ENCODE measurements at regions not wholly inside any gene's neighbourhood (a gene's known extent, or its start where the extent isn't known, plus 50 kb on each side); places are given as distances from the start of the nearest gene placed in this dataset.

- POLR2A ChIA-PET (ENCODE audit: low non-redundant PET): no interaction called here
- no peaks in the 10 kb centered on the region for H3K9me3 ChIP-seq (ENCODE audit: low read depth, low read length, poor library complexity, severe bottlenecking)
- CTCF ChIA-PET: no interaction called here
- no TSS peak for BruUV-seq (replicated peaks)
- H3K4me1 ChIP-seq (ENCODE audit: insufficient read depth, low read length, poor library complexity, severe bottlenecking): peaks cover 12% of the 10 kb centered on the region
- no peak overlapping the region for H3K27ac ChIP-seq (ENCODE audit: low read depth, low read length, poor library complexity, severe bottlenecking)
- H3K36me3 ChIP-seq (ENCODE audit: insufficient read depth, low read length, poor library complexity, severe bottlenecking): no peaks in the 10 kb centered on the region
- no peak for TF ChIP-seq CTCF (conservative IDR thresholded peaks at IDR 0.05; ENCODE audit: low read depth, low read length)
- TF ChIP-seq EZH2 (IDR thresholded peaks at IDR 0.05; ENCODE audit: borderline replicate concordance, low read depth, low read length, poor library complexity, severe bottlenecking): no peak
- intact Hi-C loops (cut with micrococcal nuclease; ENCODE audit: unreplicated experiment): no loop called here
- H3K4me3 ChIP-seq (ENCODE audit: low read depth, low read length, poor library complexity, severe bottlenecking): no peak overlapping the region
- peaks cover 10% of the 10 kb centered on the region for H3K27me3 ChIP-seq (replicated peaks; ENCODE audit: insufficient read depth, low read depth, low read length, poor library complexity)
- no peak for DNase-seq (ENCODE audit: low spot score)
Measured at GRCh38 chr3:11721479-11721878, 77.8 kb upstream of the VGLL4 start.

DNA sequence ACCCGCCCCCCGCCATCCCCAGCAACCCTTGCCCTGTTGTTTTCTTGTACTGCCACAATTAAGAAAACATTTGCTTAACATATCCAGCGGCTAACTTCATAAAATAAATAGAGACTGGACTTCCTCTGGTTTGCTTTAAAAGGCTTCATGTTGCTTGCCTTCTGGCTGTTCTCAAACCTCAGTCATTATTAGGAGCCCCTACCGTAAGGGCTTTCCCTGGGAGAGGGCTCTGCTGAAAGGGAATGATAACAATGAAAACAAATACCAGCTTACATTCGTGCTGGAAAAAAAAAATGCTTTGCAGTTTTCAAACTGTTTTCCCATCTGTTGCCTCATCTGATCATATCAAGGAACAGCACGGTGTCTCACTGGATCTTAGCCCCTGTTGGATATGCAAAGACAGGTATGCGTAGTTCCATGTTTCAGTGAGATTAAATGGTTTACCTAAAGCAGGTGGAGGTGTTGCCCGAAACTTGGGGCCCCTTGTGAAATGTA is 77.2 kb upstream of the VGLL4 start:
- intact Hi-C loops (cut with micrococcal nuclease; ENCODE audit: unreplicated experiment): no loop called here

DNA sequence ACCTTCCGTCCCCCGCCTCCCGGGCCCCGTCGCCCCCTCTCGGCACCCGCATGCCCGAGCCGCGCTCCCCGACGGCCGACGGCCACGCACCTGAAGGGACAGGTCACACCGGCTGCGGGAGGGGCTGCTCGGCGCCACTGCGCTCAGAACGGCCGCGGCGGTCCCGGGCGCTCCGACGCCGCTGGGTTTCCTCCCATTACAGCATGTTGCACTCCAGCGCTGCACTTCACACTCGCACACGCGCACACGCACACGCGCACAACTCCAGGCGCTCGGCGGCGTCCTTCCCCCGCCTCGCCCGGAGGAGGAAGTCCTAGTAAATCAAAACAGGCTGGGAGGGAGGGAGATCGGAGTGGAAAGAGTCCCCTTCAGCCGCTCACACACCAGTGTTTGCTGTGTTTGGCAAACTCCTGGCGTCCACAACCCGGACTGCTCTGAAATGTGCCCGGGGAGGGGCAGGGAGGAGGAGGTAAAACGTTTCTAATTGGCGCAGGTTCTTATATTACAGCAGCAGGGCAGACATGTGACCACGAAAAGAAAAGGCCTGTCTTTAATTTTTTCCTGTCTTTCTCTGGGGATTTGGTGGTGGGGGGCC is 76.7 kb upstream of the VGLL4 start:
- TF ChIP-seq EZH2 (IDR thresholded peaks at IDR 0.05; ENCODE audit: borderline replicate concordance, low read depth, low read length, poor library complexity, severe bottlenecking): no peak
- no peak for TF ChIP-seq CTCF (conservative IDR thresholded peaks at IDR 0.05; ENCODE audit: low read depth, low read length)
- Histone ChIP-seq H3K4me1 (ENCODE audit: insufficient read depth, low read length, poor library complexity, severe bottlenecking) (peaks cover 12% of the 10 kb centered on the region), H3K36me3 (ENCODE audit: insufficient read depth, low read length, poor library complexity, severe bottlenecking) (no peaks in the 10 kb centered on the region), H3K27me3 (replicated peaks; ENCODE audit: insufficient read depth, low read depth, low read length, poor library complexity) (peaks cover 3% of the 10 kb centered on the region), H3K9me3 (ENCODE audit: low read depth, low read length, poor library complexity, severe bottlenecking) (no peaks in the 10 kb centered on the region), H3K4me3 (ENCODE audit: low read depth, low read length, poor library complexity, severe bottlenecking) (peak overlapping the region; percentile 67), H3K27ac (ENCODE audit: low read depth, low read length, poor library complexity, severe bottlenecking) (no peak overlapping the region)
- CTCF ChIA-PET: no interaction called here
- BruUV-seq (replicated peaks): no TSS peak
- intact Hi-C loops (cut with micrococcal nuclease; ENCODE audit: unreplicated experiment): no loop called here
- POLR2A ChIA-PET (ENCODE audit: low non-redundant PET): no interaction called here
- peak; percentile 87 for DNase-seq (ENCODE audit: low spot score)

More for the DNA sequence above, 77.2 kb upstream of the VGLL4 start:
- POLR2A ChIA-PET (ENCODE audit: low non-redundant PET): no interaction called here
- Histone ChIP-seq H3K9me3 (ENCODE audit: low read depth, low read length, poor library complexity, severe bottlenecking) (no peaks in the 10 kb centered on the region), H3K4me3 (ENCODE audit: low read depth, low read length, poor library complexity, severe bottlenecking) (peak overlapping the region; percentile 67), H3K4me1 (ENCODE audit: insufficient read depth, low read length, poor library complexity, severe bottlenecking) (peaks cover 12% of the 10 kb centered on the region), H3K36me3 (ENCODE audit: insufficient read depth, low read length, poor library complexity, severe bottlenecking) (no peaks in the 10 kb centered on the region), H3K27me3 (replicated peaks; ENCODE audit: insufficient read depth, low read depth, low read length, poor library complexity) (peaks cover 6% of the 10 kb centered on the region), H3K27ac (ENCODE audit: low read depth, low read length, poor library complexity, severe bottlenecking) (no peak overlapping the region)
- DNase-seq (ENCODE audit: low spot score): no peak
- TF ChIP-seq CTCF (conservative IDR thresholded peaks at IDR 0.05; ENCODE audit: low read depth, low read length) (no peak), EZH2 (IDR thresholded peaks at IDR 0.05; ENCODE audit: borderline replicate concordance, low read depth, low read length, poor library complexity, severe bottlenecking) (no peak)
- no TSS peak for BruUV-seq (replicated peaks)
- CTCF ChIA-PET: no interaction called here

Measured in A673 (cell line).